ENCODE measurements at regions not wholly inside any gene's neighbourhood (a gene's known extent, or its start where the extent isn't known, plus 50 kb on each side); places are given as distances from the start of the nearest gene placed in this dataset.

DNA sequence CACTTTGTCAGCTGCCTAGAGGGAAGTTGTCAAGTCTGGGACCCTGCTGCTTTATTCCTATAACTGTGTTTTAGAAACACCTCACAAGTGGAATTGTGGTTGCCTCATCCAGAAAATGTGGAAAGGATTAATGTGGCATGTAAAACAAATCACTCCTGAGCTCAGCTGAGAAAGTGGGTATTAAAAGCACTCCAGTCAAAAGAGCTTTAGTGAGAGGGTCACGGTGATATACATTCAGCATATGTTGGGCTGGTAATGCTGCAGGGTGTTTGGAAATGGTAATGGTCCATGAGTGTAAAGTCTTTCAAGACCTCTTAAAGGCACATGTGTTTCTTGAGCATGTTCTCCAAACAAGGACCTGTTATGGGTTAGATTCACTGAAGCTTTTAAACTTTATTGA is 318.2 kb upstream of the MEOX2 start:
- DNase-seq (ENCODE audit: low read depth in 2 of 2), result no peak

DNA sequence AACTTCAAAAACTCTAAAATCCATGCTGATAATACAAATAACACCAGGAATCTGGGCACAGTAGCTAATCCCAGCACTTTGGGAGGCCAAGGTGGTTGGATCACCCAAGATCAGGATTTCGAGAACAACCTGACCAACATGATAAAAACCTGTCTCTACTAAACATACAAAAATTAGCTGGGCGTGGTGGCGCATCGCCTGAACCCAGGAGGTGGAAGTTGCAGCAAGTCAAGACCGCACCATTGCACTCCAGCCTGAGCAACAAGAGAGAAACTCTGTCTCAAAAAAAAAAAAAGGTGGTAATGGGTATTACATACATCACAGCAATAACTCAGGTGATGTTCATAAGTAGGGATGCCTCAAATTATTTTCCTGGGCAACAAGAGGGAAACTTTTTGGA is 315.0 kb upstream of the MEOX2 start:
- DNase-seq (ENCODE audit: low read depth in 2 of 2), result no peak

DNA sequence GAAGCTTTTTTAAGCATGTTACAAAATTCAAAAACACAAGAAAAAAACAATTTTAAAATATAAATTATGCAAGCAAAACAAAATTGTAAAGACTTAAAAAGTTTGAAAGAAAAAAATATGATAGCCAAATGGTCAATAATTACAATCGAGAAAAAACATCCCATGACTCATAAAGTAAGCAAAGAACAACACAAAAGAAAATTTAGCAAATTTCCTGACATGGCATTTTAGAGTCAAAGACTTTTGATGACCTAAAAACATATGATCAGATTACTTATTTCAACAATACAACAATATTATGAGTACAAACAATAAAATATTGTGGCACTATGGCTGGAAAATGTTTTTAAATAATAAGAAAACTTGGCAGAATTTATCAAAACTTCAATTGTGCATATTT is 312.1 kb upstream of the MEOX2 start:
- no peak for DNase-seq (ENCODE audit: low read depth in 2 of 2)

- no peak for DNase-seq (ENCODE audit: low read depth in 2 of 2)
Observed at GRCh38 chr7:15995027-15995426, 308.5 kb upstream of the MEOX2 start.

- DNase-seq (ENCODE audit: low read depth in 2 of 2), result no peak
Observed at GRCh38 chr7:15989194-15989593, 302.7 kb upstream of the MEOX2 start.

GRCh38 chr7:15985587-15986384 is 299.3 kb upstream of the MEOX2 start:
- DNase-seq (ENCODE audit: low read depth in 2 of 2), result no peak

- DNase-seq (ENCODE audit: low read depth in 2 of 2), result peak; percentile 26 to 37
Observed at GRCh38 chr7:15977663-15978062, 291.2 kb upstream of the MEOX2 start.

DNA sequence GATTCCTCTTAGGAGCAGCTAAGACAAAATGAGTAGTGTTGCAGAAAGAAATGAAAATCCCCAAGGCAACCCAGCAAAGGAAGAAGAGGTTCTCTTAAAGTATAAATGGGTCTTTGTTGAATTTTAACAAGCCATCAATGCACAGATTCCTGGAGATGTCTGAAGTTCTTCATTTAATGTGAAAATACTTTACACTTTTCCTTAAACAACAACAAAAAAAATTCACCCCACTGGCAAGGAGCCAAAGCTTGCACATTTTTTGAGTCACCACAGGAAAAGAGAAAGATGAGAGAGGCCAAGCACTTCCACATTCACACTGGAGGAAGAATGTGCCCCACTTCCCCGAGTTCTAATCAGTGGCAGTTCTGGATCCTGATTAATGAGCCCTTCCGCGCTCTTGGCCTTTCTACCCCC is 286.4 kb upstream of the MEOX2 start:
- DNase-seq (ENCODE audit: low read depth in 2 of 2), result peak in 1 of 2 experiments; percentile 19

- DNase-seq (ENCODE audit: low read depth in 2 of 2), result no peak
Observed at GRCh38 chr7:15967551-15967950, 281.1 kb upstream of the MEOX2 start.

DNA sequence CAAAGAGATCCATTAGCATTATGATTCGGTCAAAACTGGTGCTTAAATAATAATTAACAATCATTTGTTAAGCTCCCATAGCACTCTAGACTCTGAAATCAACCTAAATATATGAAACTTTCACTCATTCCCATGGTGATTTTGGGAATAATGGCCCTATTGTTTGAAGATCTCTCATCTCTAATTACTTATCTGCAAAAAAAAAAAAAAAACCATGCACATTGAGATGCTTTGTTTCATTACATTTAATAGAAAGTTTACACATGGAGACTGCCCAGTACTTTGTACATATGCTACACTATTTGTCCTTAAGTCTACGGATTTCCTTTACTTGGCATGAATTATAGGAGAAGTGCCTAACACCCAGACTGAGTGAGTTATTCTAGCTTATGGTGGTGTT is 280.6 kb upstream of the MEOX2 start:
- DNase-seq (ENCODE audit: low read depth in 2 of 2), result no peak

GRCh38 chr7:15963206-15963605 is 276.7 kb upstream of the MEOX2 start:
- DNase-seq (ENCODE audit: low read depth in 2 of 2), result no peak

DNA sequence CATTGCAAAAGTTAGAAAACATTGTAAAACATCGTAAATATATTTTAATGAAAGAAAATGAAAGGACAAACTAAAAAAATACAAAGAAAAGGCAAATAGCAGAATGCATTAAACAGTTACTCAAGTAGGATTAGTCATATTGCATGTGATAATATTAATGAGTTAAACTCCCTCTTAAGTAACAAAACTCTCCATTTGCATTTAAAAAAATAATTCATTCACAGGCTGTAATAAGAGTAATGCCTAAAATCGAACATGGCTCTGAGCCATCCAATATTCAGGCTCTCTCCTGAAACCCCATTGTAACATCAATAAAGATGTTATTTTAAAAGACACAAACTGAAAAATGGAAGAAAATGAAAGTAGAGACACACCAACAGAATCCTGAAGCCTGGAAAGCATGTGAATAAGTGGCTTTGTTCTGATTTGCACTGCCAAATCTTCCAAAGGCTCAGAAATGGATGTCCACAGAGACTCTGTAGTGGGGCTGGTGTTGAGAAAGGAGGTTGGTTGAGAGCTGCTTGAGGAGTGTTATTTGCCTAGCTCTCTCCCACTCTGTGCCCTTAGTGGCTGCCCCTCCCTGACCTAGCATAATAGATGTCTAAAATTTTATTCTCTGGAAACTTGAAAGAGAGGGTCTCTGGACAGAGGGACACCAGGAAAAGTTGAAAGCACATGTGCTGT is 268.3 kb upstream of the MEOX2 start:
- no peak for DNase-seq (ENCODE audit: low read depth in 2 of 2)

- DNase-seq (ENCODE audit: low read depth in 2 of 2), result no peak
Observed at GRCh38 chr7:15950299-15950698, 263.8 kb upstream of the MEOX2 start.

DNA sequence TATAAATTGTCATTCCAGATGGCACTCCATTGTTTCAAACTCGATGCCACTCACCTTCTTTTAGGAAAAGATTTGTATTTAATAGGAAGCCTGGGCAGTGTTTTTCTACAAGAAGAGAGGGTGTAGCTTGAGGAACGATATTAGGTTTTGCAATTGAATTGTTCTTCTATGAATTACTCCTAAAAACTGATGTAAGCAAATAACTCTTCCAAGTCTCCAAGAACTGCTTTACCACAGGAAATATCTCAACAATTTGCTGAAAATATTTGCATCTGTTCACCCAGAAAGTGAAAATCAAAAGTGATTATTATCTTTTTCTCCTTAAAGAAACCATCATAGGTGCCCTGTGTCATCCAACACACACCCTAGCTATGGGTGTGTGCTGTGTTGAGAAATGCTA is 261.3 kb upstream of the MEOX2 start:
- DNase-seq (ENCODE audit: low read depth in 2 of 2), result no peak

DNA sequence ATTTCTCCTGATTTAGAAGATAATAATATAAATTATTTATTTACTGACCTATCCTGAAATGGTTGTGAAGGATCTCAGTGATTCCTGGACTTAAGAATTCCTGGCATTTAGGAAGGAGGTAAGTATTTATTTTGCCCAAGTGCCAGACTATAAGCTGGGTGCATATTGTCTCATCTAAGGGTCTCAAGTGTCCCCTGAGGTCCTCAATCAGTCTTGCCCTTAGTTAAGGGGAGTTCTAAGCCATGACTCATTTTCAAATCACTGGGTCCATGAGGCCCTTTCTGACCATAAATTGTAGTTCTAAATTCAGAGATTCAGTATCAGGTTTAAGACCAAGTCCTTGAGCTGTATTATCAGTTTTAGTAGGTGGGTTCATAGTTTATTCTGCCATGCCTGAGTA is 251.6 kb upstream of the MEOX2 start:
- DNase-seq (ENCODE audit: low read depth in 2 of 2), result no peak

GRCh38 chr7:15937571-15937970 is 251.1 kb upstream of the MEOX2 start:
- DNase-seq (ENCODE audit: low read depth in 2 of 2), result no peak

- DNase-seq (ENCODE audit: low read depth in 2 of 2), result no peak
Observed at GRCh38 chr7:15936991-15937390, 250.5 kb upstream of the MEOX2 start.

DNA sequence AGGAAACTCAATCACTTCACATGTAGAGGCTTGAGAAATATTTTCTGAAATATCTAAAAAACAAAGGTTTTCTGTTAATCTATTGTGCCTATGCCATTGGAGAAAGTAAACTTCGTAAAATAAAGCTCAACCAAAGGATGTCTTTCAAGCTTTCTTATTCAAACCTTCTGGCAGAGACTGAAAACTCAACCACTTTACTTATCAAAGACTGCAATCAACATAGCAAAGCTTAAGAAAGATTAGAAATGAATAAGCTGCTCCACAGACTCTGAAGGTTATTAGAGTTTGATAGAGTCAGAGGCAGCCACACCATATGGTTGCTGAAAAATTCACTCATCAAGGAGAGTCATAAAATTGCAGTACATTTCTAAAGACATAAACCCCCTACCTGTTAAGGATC is 245.8 kb upstream of the MEOX2 start:
- no peak for DNase-seq (ENCODE audit: low read depth in 2 of 2)

DNA sequence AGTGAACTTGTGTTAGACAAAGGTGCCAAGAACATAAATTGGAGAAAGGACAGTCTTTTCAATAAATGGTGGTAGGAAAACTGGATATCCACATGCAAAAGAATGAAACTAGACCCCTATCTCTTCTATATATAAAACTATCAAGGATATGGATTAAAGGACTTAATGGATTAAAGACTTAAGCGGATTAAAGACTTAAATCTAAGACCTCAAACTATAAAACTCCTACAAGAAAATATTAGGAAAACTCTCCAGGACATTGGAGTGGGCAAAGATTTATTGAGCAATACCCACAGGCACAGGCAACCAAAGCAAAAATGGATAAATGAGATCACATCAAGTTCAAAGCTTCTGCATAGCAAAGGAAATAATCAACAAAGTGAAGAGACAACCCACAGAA is 242.9 kb upstream of the MEOX2 start:
- no peak for DNase-seq (ENCODE audit: low read depth in 2 of 2)

DNA sequence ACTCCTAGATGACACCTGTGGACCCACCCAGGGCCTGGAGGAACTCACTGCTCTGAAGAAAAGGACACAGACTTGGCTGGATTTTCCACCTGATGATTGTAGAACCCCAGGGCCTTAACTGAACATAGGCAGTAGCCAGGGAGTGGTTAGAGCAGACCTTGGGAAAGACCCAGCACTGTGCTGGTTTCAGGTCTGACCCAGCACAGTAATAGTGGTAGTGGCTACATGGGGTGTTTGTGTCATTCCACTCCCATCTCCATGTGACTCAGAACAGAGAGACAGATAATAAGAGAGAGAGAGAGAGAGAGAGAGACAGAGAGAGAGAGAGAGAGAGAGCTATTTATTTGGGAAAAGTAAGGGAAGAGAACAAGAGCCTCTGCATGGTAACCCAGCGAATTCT is 239.1 kb upstream of the MEOX2 start:
- DNase-seq (ENCODE audit: low read depth in 2 of 2), result no peak

DNA sequence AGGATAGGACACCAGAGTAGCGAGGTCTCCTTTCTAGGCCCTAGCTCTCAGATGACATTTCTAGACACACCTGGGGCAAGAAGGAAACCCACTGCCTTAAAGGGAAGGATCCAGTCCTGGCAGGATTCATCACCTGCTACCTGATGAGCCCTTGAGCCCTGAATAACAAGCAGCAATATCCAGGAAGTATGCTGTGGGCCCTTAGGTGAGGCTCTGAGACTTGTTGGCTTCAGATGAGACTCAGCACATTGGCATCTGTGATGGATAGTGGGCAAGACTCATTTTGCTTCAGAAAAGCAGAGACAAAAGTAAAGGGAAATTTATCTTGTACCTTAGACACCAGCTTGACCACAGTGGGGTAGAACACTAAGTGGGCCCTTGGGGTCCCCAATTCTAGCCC is 238.4 kb upstream of the MEOX2 start:
- no peak for DNase-seq (ENCODE audit: low read depth in 2 of 2)

GRCh38 chr7:15922002-15922401 is 235.5 kb upstream of the MEOX2 start:
- no peak for DNase-seq (ENCODE audit: low read depth in 2 of 2)

DNA sequence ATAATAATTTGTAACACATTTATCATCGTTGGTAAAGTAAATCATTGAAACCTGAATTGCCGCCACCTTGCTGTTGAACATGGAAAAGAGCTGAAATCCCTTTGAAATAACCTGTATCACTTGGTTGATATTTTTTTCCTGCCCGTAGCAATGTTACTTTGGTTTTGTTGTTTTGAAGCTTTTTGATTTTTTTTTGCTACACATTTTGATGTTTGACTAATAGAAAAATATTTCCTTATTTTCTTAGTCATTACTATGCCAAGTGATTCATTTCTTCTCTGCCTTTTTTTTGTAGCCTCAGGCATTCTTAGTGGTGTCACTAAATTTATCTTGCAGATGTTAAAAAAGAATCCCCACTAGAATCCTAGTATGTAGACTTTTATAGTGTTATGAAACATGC is 235.1 kb upstream of the MEOX2 start:
- DNase-seq (ENCODE audit: low read depth in 2 of 2), result peak in 1 of 2 experiments; percentile 33

DNA sequence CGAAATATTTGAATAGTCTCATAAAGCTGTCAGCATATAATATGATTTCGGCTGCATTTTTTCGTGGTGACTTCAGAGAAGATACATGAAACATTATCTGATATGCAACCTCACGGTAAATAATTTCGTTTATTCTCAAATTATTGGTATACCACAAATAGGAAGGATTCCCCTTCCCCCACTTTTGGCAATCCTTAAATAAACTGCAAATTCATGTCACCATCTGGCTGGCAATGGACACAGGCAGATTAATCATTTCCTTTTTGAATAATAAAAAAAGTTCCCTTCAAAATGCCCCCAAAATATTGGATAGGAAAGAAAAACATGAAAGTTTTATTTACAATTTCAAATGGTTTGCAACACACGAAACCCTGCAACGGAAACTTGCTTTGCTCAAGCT is 234.5 kb upstream of the MEOX2 start:
- no peak for DNase-seq (ENCODE audit: low read depth in 2 of 2)

Measured in fibroblast of skin of left biceps (primary cell).